A549 (cell line): ENCODE measurements at regions not wholly inside any gene's neighbourhood (a gene's known extent, or its start where the extent isn't known, plus 50 kb on each side); places are given as distances from the start of the nearest gene placed in this dataset.

Experiments used
- ATAC-seq, 2 experiments: fragments of 200-7000 bp in 1 of 2; fragments of >200 bp in 1 of 2; cut with Nextera tagmentation in 1 of 2; cut with Tn5 transposase in 1 of 2; 3 replicates each; pipeline versions ENCODE4 v1.8.0 to v1.9.1; 2018 to 2020; ENCODE audit warnings: mild to moderate bottlenecking in 1 of 2, moderate library complexity in 1 of 2
- CTCF ChIA-PET: fragments of 300-600 bp; sonication (Branson Sonifier 250); formaldehyde crosslinking; extraction: SDS; loops from one replicate; lab custom pipeline; 2021; ENCODE audit warnings: antibody characterized with exemption, inconsistent platforms; lab: Yijun Ruan, JAX
- POLR2A ChIA-PET: fragments of 350-600 bp; formaldehyde crosslinking; extraction: SDS; loops from one replicate; lab custom pipeline; 2021; ENCODE audit warnings: antibody characterized with exemption, inconsistent platforms; lab: Yijun Ruan, JAX
- DNase-seq, 2 experiments: peaks; one replicate each; pipeline versions ENCODE4 v3.0.0 to v3.0.0-alpha.2; 2011 to 2016; ENCODE audit warnings: low read depth in 1 of 2, low spot score in 1 of 2
- FAIRE-seq: peaks from 2 replicates; lab custom pipeline; 2011; peaks lifted over from hg19 to GRCh38; lab: Jason Lieb, UNC
- H3K27ac ChIP-seq, 2 experiments: fragments of >200 bp; sonication (Bioruptor Twin); formaldehyde crosslinking; 3 replicates each; pipeline ENCODE4 v1.5.1; 2016 to 2017
- H3K4me1 ChIP-seq: fragments of >200 bp; sonication (Bioruptor Twin); formaldehyde crosslinking; 3 replicates; pipeline ENCODE4 v1.6.1; 2016
- H3K4me2 ChIP-seq: fragments of >200 bp; sonication (Bioruptor Twin); formaldehyde crosslinking; 3 replicates; pipeline ENCODE4 v1.6.1; 2016
- H3K4me3 ChIP-seq: fragments of >200 bp; sonication (Bioruptor Twin); formaldehyde crosslinking; 3 replicates; pipeline ENCODE4 v1.5.1; 2016
- H3K9me3 ChIP-seq: fragments of >200 bp; sonication (Bioruptor Twin); formaldehyde crosslinking; 3 replicates; pipeline ENCODE4 v1.6.1; 2016
- CBX8 ChIP-seq: fragments of 200-600 bp; sonication (generic); IDR thresholded peaks from 2 replicates; pipeline ENCODE4 v1.6.1; 2016
- CHD2 ChIP-seq: fragments of 150-350 bp; IDR thresholded peaks from 2 replicates; pipeline ENCODE4 v1.6.1; 2014; ENCODE audit warnings: low read length; ENCODE audit not compliant: partially characterized antibody
- CHD4 ChIP-seq: fragments of 200-600 bp; sonication (generic); IDR thresholded peaks from 2 replicates; pipeline ENCODE4 v1.6.1; 2016; ENCODE audit warnings: antibody characterized with exemption, mild to moderate bottlenecking, borderline replicate concordance
- EHF ChIP-seq: fragments of 250-450 bp; sonication (Bioruptor Pico); IDR thresholded peaks from 2 replicates; pipeline ENCODE4 v1.5.0; 2020; ENCODE audit warnings: mild to moderate bottlenecking
- EHMT2 ChIP-seq: fragments of 200-600 bp; sonication (generic); IDR thresholded peaks from 2 replicates; pipeline ENCODE4 v1.6.1; 2016; ENCODE audit warnings: antibody characterized with exemption, low read depth, mild to moderate bottlenecking, moderate library complexity
- ESRRA ChIP-seq: fragments of 150-350 bp; IDR thresholded peaks from 2 replicates; pipeline ENCODE4 v1.6.1; 2014; ENCODE audit warnings: mild to moderate bottlenecking, low read length, borderline replicate concordance
- FOSL2 ChIP-seq, 2 experiments: fragments of 450-650 bp in 1 of 2; fragments of >200 bp in 1 of 2; sonication (Bioruptor Twin) in 1 of 2; formaldehyde crosslinking; IDR thresholded peaks; 2 replicates each; pipeline versions ENCODE4 v1.5.0 to v1.6.1; 2016 to 2020; ENCODE audit warnings: mild to moderate bottlenecking in 1 of 2, moderate library complexity in 1 of 2
- GATA3 ChIP-seq: IDR thresholded peaks from 2 replicates; pipeline ENCODE4 v1.6.1; 2012; ENCODE audit warnings: borderline replicate concordance
- HDAC2 ChIP-seq: fragments of 200-600 bp; sonication (generic); IDR thresholded peaks from 2 replicates; pipeline ENCODE4 v1.6.1; 2016
- HOXA7 ChIP-seq: fragments of 250-450 bp; sonication (Bioruptor Pico); IDR thresholded peaks from 2 replicates; pipeline ENCODE4 v1.5.0; 2020; ENCODE audit warnings: mild to moderate bottlenecking, moderate library complexity
- HOXB13 ChIP-seq: fragments of 250-450 bp; sonication (Bioruptor Pico); IDR thresholded peaks from 2 replicates; pipeline ENCODE4 v1.5.0; 2020; ENCODE audit warnings: low read depth, mild to moderate bottlenecking, moderate library complexity
- HOXB5 ChIP-seq: fragments of 250-450 bp; sonication (Bioruptor Pico); IDR thresholded peaks from 2 replicates; pipeline ENCODE4 v1.5.0; 2020; ENCODE audit warnings: mild to moderate bottlenecking, moderate library complexity
- JUN ChIP-seq, 2 experiments: fragments of >200 bp; sonication (Bioruptor Twin); formaldehyde crosslinking; IDR thresholded peaks; 2 replicates in 1 of 2; 3 replicates in 1 of 2; pipeline ENCODE4 v1.6.1; 2016 to 2017
- KDM1A ChIP-seq: fragments of 200-600 bp; sonication (generic); IDR thresholded peaks from 2 replicates; pipeline ENCODE4 v1.6.1; 2016; ENCODE audit warnings: low read depth, mild to moderate bottlenecking
- KDM5A ChIP-seq: fragments of 200-600 bp; sonication (generic); IDR thresholded peaks from 2 replicates; pipeline ENCODE4 v1.6.1; 2016; ENCODE audit warnings: antibody characterized with exemption, mild to moderate bottlenecking
- MAFK ChIP-seq: fragments of 450-650 bp; IDR thresholded peaks from 2 replicates; pipeline ENCODE4 v1.6.1; 2014; ENCODE audit not compliant: partially characterized antibody
- MAZ ChIP-seq: fragments of 150-350 bp; IDR thresholded peaks from 2 replicates; pipeline ENCODE4 v1.6.1; 2014; ENCODE audit warnings: antibody characterized with exemption, low read depth, low read length, borderline replicate concordance
- MYC ChIP-seq: IDR thresholded peaks from 2 replicates; pipeline ENCODE4 v1.6.1; 2012; ENCODE audit warnings: mild to moderate bottlenecking, inconsistent platforms, low read length, improper control_type of control experiment, borderline replicate concordance
- NFE2L2 ChIP-seq: fragments of 150-350 bp; conservative IDR thresholded peaks from 2 replicates; pipeline ENCODE4 v1.6.1; 2014; ENCODE audit warnings: low read length
- NR3C1 ChIP-seq: fragments of >200 bp; sonication (Bioruptor Twin); formaldehyde crosslinking; IDR thresholded peaks from 3 replicates; pipeline ENCODE4 v1.6.1; 2017
- POLR2A ChIP-seq: IDR thresholded peaks from 2 replicates; pipeline ENCODE4 v1.6.1; 2012; ENCODE audit warnings: mild to moderate bottlenecking, low read length
- POLR2AphosphoS2 ChIP-seq: conservative IDR thresholded peaks from 2 replicates; pipeline ENCODE4 v1.6.1; 2012; ENCODE audit warnings: low read length, improper control_type of control experiment, inconsistent platforms
- RFX5 ChIP-seq: fragments of 450-650 bp; IDR thresholded peaks from 2 replicates; pipeline ENCODE4 v1.7.1; 2014; ENCODE audit warnings: antibody characterized with exemption, mild to moderate bottlenecking, moderate library complexity
- RNF2 ChIP-seq: fragments of 200-600 bp; sonication (generic); IDR thresholded peaks from 2 replicates; pipeline ENCODE4 v1.6.1; 2016; ENCODE audit warnings: low read depth, mild to moderate bottlenecking, antibody characterized with exemption, moderate library complexity, borderline replicate concordance
- SREBF2 ChIP-seq: fragments of 450-650 bp; IDR thresholded peaks from 2 replicates; pipeline ENCODE4 v1.6.1; 2014; ENCODE audit warnings: mild to moderate bottlenecking, moderate library complexity
- TFCP2L1 ChIP-seq: fragments of 250-450 bp; sonication (Bioruptor Pico); IDR thresholded peaks from 2 replicates; pipeline ENCODE4 v1.5.0; 2021; ENCODE audit warnings: mild to moderate bottlenecking
- ZC3H11A ChIP-seq: fragments of 450-650 bp; IDR thresholded peaks from 2 replicates; pipeline ENCODE4 v1.6.1; 2014; ENCODE audit warnings: antibody characterized with exemption, mild to moderate bottlenecking
- ZSCAN20 ChIP-seq: fragments of 250-450 bp; sonication (Bioruptor Pico); IDR thresholded peaks from 2 replicates; pipeline ENCODE4 v1.8.0; 2022; ENCODE audit warnings: mild to moderate bottlenecking, moderate library complexity
- WGBS: methylation state at CpG from one replicate; pipeline ENCODE4 v1.1.6; 2017; ENCODE audit errors: missing lambda C conversion rate; 5-methylcytosine and 5-hydroxymethylcytosine counted together
- TF ChIP-seq, protein P1 (sequence below): fragments of >200 bp; sonication (Bioruptor Twin); formaldehyde crosslinking; IDR thresholded peaks from 2 replicates; pipeline ENCODE4 v1.6.1; 2016
- TF ChIP-seq, protein P2 (sequence below): fragments of 450-650 bp; IDR thresholded peaks from 2 replicates; pipeline ENCODE4 v1.6.1; 2014; ENCODE audit warnings: antibody characterized with exemption
- TF ChIP-seq, protein P3 (sequence below): fragments of 250-450 bp; sonication (Bioruptor Pico); IDR thresholded peaks from 2 replicates; pipeline ENCODE4 v1.5.0; 2021; ENCODE audit warnings: mild to moderate bottlenecking, moderate library complexity, borderline replicate concordance
- TF ChIP-seq, protein P4 (sequence below): fragments of >200 bp; sonication (Bioruptor Twin); formaldehyde crosslinking; IDR thresholded peaks from 3 replicates; pipeline ENCODE4 v1.5.1; 2016
- TF ChIP-seq, protein P5 (sequence below): fragments of 150-350 bp; IDR thresholded peaks from 2 replicates; pipeline ENCODE4 v1.6.1; 2014; ENCODE audit warnings: low read depth, mild to moderate bottlenecking, low read length

DNA sequence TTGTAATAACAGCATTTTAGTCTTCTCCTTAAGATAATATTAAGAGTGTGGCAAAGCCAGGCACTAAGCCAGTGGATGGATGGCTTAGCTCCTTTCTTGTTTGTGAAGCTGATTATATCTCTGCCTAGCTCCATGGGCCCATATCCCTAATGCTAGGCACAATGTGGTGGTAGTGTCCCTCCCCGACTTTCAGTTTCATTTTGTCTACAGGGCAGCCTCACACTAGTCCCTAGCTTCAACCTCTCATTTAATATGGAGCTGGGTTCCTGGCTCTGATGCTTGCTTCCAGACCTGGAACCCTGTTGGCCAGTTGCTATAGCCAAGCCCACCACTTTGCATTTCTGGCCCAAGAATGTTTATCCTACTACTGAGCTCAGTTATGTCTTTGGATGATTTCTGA lies 437.0 kb upstream of the MEIS1 start:
- no peak for DNase-seq
- no peak overlapping the region for H3K4me3 ChIP-seq
- no peak for FAIRE-seq
- ATAC-seq: no peak
- ChIA-PET POLR2A (no interaction called here), CTCF (interaction anchor here (0.6 to 1.0 kb wide), 2 partner anchors 15 to 21 kb away, joined by 3 to 4 read pairs; no protein-coding TSS in a partner anchor)
- no peaks in the 10 kb centered on the region for H3K4me1 ChIP-seq
- TF ChIP-seq RNF2 (no peak), ESRRA (no peak), GATA3 (no peak), JUN (IDR thresholded peaks at IDR 0.05) (no peak), NFE2L2 (no peak), EHMT2 (no peak), KDM1A (no peak), HOXB13 (no peak), HOXA7 (CRISPR knock-in tag) (no peak), CHD4 (no peak), EHF (CRISPR knock-in tag) (no peak), POLR2AphosphoS2 (no peak), POLR2A (no peak), CHD2 (no peak), HDAC2 (no peak), ZC3H11A (no peak), RFX5 (no peak)
- H3K4me2 ChIP-seq: no peak overlapping the region
- WGBS: 0% methylated on average over 1 of the region's 1 CpG
- H3K27ac ChIP-seq: no peak overlapping the region
- no peaks in the 10 kb centered on the region for H3K9me3 ChIP-seq

DNA sequence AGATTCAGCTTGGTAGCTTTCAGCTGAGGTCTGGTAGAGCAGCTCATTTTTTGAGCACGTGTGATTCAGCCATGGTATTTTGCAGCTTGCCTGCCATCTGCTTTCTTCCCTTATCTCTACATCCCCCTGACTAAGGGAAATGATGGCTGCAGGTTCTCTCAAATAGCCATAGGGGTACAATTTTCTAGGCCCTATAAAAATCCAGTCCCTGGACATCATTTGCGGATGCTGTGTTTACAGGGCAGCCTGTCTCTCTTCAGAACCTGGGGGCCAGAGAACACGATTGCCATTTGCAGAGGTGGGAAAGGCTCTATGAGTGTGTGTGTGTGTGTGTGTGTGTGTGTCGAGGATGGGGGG lies 442.7 kb upstream of the MEIS1 start:
- no peak overlapping the region for H3K4me2 ChIP-seq
- ATAC-seq (no peak), FAIRE-seq (no peak), DNase-seq (no peak)
- no peaks in the 10 kb centered on the region for H3K9me3 ChIP-seq
- no peaks in the 10 kb centered on the region for H3K4me1 ChIP-seq
- no peak overlapping the region for H3K27ac ChIP-seq
- POLR2A ChIA-PET: no interaction called here
- TF ChIP-seq, protein P1, sequence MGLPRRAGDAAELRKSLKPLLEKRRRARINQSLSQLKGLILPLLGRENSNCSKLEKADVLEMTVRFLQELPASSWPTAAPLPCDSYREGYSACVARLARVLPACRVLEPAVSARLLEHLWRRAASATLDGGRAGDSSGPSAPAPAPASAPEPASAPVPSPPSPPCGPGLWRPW: no peak
- TF ChIP-seq, protein P2, sequence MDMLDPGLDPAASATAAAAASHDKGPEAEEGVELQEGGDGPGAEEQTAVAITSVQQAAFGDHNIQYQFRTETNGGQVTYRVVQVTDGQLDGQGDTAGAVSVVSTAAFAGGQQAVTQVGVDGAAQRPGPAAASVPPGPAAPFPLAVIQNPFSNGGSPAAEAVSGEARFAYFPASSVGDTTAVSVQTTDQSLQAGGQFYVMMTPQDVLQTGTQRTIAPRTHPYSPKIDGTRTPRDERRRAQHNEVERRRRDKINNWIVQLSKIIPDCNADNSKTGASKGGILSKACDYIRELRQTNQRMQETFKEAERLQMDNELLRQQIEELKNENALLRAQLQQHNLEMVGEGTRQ: no peak
- no peak for TF ChIP-seq SREBF2
- no peak for TF ChIP-seq NR3C1
- TF ChIP-seq KDM5A: no peak
- TF ChIP-seq, protein P3, sequence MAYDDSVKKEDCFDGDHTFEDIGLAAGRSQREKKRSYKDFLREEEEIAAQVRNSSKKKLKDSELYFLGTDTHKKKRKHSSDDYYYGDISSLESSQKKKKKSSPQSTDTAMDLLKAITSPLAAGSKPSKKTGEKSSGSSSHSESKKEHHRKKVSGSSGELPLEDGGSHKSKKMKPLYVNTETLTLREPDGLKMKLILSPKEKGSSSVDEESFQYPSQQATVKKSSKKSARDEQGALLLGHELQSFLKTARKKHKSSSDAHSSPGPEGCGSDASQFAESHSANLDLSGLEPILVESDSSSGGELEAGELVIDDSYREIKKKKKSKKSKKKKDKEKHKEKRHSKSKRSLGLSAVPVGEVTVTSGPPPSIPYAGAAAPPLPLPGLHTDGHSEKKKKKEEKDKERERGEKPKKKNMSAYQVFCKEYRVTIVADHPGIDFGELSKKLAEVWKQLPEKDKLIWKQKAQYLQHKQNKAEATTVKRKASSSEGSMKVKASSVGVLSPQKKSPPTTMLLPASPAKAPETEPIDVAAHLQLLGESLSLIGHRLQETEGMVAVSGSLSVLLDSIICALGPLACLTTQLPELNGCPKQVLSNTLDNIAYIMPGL (CRISPR knock-in tag): no peak
- no peak for TF ChIP-seq CBX8
- TF ChIP-seq FOSL2 (IDR thresholded peaks at IDR 0.05): no peak
- TF ChIP-seq FOSL2 (CRISPR knock-in tag; IDR thresholded peaks at IDR 0.05): no peak
- TF ChIP-seq CHD4: no peak
- TF ChIP-seq MAFK: no peak
- TF ChIP-seq, protein P4, sequence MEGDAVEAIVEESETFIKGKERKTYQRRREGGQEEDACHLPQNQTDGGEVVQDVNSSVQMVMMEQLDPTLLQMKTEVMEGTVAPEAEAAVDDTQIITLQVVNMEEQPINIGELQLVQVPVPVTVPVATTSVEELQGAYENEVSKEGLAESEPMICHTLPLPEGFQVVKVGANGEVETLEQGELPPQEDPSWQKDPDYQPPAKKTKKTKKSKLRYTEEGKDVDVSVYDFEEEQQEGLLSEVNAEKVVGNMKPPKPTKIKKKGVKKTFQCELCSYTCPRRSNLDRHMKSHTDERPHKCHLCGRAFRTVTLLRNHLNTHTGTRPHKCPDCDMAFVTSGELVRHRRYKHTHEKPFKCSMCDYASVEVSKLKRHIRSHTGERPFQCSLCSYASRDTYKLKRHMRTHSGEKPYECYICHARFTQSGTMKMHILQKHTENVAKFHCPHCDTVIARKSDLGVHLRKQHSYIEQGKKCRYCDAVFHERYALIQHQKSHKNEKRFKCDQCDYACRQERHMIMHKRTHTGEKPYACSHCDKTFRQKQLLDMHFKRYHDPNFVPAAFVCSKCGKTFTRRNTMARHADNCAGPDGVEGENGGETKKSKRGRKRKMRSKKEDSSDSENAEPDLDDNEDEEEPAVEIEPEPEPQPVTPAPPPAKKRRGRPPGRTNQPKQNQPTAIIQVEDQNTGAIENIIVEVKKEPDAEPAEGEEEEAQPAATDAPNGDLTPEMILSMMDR: no peak
- TF ChIP-seq ESRRA: no peak
- no peak for TF ChIP-seq HOXB5
- no peak for TF ChIP-seq MYC
- TF ChIP-seq MAZ: no peak
- no peak for TF ChIP-seq TFCP2L1 (CRISPR knock-in tag)
- TF ChIP-seq ZSCAN20 (CRISPR knock-in tag): no peak
- no peak for TF ChIP-seq GATA3
- TF ChIP-seq, protein P5, sequence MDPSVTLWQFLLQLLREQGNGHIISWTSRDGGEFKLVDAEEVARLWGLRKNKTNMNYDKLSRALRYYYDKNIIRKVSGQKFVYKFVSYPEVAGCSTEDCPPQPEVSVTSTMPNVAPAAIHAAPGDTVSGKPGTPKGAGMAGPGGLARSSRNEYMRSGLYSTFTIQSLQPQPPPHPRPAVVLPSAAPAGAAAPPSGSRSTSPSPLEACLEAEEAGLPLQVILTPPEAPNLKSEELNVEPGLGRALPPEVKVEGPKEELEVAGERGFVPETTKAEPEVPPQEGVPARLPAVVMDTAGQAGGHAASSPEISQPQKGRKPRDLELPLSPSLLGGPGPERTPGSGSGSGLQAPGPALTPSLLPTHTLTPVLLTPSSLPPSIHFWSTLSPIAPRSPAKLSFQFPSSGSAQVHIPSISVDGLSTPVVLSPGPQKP: no peak
- WGBS: 15% methylated on average over 4 of the region's 4 CpGs
- CTCF ChIA-PET: no interaction called here
- H3K4me3 ChIP-seq: no peak overlapping the region
